GM19372 (cell line): ENCODE measurements at regions not wholly inside any gene's neighbourhood (a gene's known extent, or its start where the extent isn't known, plus 50 kb on each side); places are given as distances from the start of the nearest gene placed in this dataset.
"Not testable (repeated sequence)": the region's sequence is repeated elsewhere in the genome, so short reads cannot be mapped to it uniquely, and the experiment has no call there.

Experiments used
- ATAC-seq: cut with Tn5 transposase; IDR thresholded peaks from one replicate; pipeline ENCODE4 v1.9.1; 2021; ENCODE audit warnings: mild to moderate bottlenecking, low read depth, moderate library complexity; ENCODE audit not compliant: unreplicated experiment

DNA sequence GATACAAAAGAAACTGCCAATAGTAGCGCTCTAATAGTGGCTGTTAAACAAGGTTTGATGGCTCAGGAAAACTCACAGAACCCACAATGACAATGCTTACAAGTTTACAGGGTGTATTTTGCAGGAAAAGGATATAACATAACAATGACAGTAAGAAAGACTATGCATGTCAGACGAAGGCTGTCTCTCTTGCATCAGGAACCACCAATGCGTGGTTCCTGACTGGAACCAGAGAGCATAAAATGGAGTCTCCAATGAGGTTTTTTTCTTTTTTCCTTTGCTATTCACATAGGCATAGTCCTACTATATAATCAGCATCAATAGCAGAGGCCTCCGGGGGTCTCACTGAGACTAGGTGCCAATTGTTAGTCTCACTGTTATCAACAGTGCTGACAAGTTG, 120.4 kb upstream of the STEAP1 start:
- ATAC-seq = no peak

DNA sequence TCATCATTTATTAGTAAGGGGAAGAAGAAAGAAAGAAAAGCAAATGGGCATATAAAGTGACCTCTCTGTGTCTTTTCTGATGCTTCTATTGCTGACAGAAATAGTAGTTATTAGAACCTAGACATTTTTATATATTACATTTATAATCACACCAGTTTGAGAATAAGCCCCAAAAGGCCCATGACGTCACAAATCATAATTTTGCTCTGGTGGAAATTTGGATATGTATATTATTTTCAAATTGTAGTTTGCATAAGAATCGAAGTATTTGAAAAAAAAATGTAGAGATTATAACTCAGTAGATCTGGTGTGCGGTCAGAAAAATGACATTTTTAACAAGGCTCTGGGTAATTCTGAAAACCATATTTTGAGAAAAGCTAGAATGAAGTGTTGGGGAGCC, 101.2 kb upstream of the STEAP1 start:
- ATAC-seq = no peak

DNA sequence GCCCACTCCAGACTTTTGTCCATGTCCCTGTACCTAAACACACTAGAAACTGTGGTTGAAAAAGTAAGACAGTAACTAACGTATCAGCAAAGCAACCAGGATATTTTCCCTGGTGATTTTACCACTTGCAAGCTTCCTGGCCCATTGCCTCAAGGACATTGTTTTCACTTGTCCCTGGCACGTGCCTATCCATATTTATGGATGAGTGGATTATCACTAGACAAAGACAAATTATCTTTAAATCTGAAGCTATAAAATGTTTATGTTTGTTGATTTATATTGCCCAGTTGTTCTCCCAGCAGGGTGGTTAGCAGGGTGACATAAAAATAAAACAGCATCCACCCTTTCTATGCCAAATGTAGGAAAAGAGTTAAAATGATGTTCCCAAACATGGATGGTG, 93.2 kb upstream of the STEAP1 start:
- no peak for ATAC-seq

DNA sequence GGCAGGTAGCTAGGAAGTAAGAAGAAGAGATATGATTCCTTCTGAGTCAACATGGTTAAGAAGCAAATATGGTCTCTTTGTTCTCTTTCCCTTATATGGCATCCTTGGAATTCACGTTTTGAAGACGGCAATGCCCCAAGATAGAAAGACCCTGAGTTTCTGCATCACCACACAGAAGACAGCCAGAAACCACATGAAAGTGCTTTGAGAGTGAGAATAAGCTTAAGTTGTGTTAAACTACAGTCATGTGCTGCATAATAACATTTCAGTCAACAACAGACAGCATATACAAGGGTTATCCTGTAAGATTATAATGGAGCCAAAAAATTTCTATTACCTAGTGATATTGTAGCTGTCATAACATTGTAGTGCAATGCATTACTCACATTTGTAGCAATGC, 89.9 kb upstream of the STEAP1 start:
- ATAC-seq = no peak

DNA sequence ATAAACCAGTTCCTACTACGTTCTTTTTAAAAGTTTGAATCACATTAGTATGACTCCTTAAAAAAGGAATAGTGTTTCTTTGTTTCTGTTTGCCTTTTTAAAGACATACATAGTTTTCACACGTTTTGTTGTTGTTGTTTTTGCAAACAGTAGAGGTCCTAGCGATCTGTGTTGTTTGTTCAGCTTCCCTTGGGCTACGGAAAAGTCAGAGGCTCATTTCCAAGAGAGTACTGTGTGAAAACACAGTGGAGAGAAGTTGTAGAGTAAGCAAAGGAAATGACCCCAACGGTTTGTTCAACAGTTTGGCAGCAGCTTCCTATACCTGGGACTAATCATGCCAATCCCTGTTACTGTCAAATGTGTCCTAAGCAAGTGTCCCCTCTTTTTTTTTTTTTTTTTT, 87.1 kb upstream of the STEAP1 start:
- ATAC-seq = no peak

DNA sequence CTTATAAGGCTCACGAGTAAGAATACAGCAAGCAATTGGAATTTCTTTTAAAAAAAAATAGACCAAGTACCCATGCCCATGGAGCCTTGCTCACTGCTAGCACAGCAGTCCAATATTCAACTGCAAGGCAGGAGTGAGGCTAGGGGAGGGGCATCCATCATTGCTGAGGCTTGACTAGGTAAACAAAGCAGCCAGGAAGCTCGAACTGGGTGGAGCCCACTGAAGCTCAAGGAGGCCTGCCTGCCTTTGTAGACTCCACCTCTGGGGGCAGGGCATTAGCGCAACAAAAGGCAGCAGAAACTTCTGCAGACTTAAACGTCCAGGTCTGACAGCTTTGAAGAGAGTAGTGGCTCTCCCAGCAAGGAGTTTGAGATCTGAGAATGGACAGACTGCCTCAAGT, 84.0 kb upstream of the STEAP1 start:
- ATAC-seq = not testable (repeated sequence)

DNA sequence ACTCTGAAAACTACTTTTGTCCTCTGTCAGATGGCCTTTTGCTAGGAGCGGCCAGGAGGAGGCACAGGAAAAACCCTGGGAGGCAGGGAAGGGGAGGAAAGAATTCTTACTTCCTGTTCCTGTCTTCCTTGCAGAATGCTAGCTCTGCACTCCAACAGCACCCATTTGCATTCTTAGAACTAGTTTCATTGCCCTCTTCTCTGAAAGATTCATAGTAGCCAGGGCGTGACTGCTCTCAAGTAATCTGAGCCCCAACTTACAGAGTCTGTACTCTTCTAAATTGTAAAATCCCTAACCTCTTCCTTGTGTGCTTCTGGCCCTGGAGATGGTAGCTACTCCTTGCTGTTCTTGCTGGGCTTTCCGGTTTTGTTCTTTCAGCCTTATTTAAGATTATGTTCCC, 75.3 kb upstream of the STEAP1 start:
- no peak for ATAC-seq

DNA sequence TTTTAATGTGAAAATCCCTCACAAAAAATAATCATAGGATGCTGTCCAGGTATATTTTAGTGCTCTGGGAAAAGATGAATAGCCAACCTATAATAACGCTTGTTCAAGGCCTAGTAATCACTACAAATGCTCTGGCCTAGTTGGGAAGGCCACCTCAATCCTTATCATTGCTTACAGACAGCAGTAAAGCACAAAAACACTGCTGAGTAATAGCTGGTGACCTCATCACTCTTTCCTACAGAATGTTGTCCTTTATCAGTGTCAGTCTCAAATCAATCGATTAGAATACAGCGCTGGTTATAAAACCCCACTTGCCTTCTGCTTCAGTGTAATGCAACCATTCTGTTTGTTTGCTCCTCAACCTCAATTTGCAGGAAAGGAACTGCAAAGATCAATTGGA, 72.6 kb upstream of the STEAP1 start:
- ATAC-seq = no peak

DNA sequence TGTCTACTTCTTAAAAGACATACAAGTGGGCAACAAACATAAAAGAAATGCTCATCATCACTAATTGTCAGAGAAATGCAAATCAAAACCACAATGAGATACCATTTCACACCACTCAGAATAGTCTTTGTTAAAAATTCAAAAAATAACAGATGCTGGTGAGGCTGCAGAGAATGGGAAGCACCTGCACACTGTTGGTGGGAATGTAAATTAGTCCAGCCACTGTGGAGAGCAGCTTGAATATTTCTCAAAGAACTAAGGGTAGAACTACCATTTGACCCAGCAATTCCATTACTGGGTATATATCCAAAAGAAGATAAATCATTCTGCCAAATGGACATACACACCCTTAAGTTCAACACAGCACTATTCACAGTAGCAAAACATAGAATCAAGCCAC, 61.8 kb upstream of the STEAP1 start:
- no peak for ATAC-seq

DNA sequence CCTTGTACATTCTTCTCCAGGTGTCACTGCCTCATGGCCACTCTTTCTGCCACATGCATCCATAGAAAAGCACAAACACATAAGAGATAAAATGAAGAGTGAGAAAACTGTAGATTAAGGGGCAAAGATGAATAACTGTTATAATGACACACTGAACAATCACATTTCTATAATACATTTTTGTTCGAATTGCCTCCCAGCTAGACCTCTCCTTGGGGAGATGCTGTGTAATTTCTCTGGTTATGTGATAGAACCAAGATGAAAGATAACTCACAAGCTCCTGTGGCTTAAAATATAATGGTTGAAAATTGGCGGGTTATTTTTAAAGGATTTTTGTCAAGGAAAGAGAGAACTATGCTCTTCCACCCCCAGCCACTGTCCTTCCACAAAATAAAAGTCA, 60.2 kb upstream of the STEAP1 start:
- no peak for ATAC-seq
